ENCODE measurements at regions not wholly inside any gene's neighbourhood (a gene's known extent, or its start where the extent isn't known, plus 50 kb on each side); places are given as distances from the start of the nearest gene placed in this dataset.

GRCh38 chr5:145163876-145164275 lies 671.3 kb downstream of the PRELID2 start:
- Histone ChIP-seq H3K27ac (ENCODE audit: low read length) (no peak overlapping the region), H3K9me3 (replicated peaks; ENCODE audit: control insufficient read depth, low read depth, low read length) (no peaks in the 10 kb centered on the region), H3K27me3 (ENCODE audit: control insufficient read depth, insufficient read depth, low read length) (no peaks in the 10 kb centered on the region), H3K4me3 (ENCODE audit: low read length) (no peak overlapping the region), H3K36me3 (ENCODE audit: control insufficient read depth, insufficient read depth, low read length) (no peaks in the 10 kb centered on the region), H3K4me1 (ENCODE audit: control insufficient read depth, insufficient read depth, low read length) (no peaks in the 10 kb centered on the region)
- WGBS (ENCODE audit: insufficient coverage) = 46% methylated on average over 3 of the region's 3 CpGs
- DNase-seq = no peak

- Histone ChIP-seq H3K9me3 (replicated peaks; ENCODE audit: control insufficient read depth, low read depth, low read length) (no peaks in the 10 kb centered on the region), H3K36me3 (ENCODE audit: control insufficient read depth, insufficient read depth, low read length) (no peaks in the 10 kb centered on the region), H3K27me3 (ENCODE audit: control insufficient read depth, insufficient read depth, low read length) (no peaks in the 10 kb centered on the region), H3K27ac (ENCODE audit: low read length) (no peak overlapping the region), H3K4me1 (ENCODE audit: control insufficient read depth, insufficient read depth, low read length) (peaks cover 2% of the 10 kb centered on the region), H3K4me3 (ENCODE audit: low read length) (no peak overlapping the region)
- no peak for DNase-seq
Observed at GRCh38 chr5:145162626-145163025, 672.5 kb downstream of the PRELID2 start.

- Histone ChIP-seq H3K4me1 (ENCODE audit: control insufficient read depth, insufficient read depth, low read length) (peaks cover 2% of the 10 kb centered on the region), H3K27me3 (ENCODE audit: control insufficient read depth, insufficient read depth, low read length) (no peaks in the 10 kb centered on the region)
- WGBS (ENCODE audit: insufficient coverage) = 72% methylated on average over 3 of the region's 3 CpGs
Observed at GRCh38 chr5:145161391-145161790, 673.8 kb downstream of the PRELID2 start.

GRCh38 chr5:145160679-145161078 lies 674.5 kb downstream of the PRELID2 start:
- H3K4me1 ChIP-seq (ENCODE audit: control insufficient read depth, insufficient read depth, low read length) = peaks cover 2% of the 10 kb centered on the region
- H3K9me3 ChIP-seq (replicated peaks; ENCODE audit: control insufficient read depth, low read depth, low read length) = no peaks in the 10 kb centered on the region
- no peaks in the 10 kb centered on the region for H3K27me3 ChIP-seq (ENCODE audit: control insufficient read depth, insufficient read depth, low read length)
- no peak overlapping the region for H3K27ac ChIP-seq (ENCODE audit: low read length)
- H3K36me3 ChIP-seq (ENCODE audit: control insufficient read depth, insufficient read depth, low read length) = no peaks in the 10 kb centered on the region
- no peak for DNase-seq
- 100% methylated on average over 1 of the region's 4 CpGs for WGBS (ENCODE audit: insufficient coverage)
- H3K4me3 ChIP-seq (ENCODE audit: low read length) = no peak overlapping the region

More at GRCh38 chr5:145161391-145161790, 673.8 kb downstream of the PRELID2 start:
- Histone ChIP-seq H3K9me3 (replicated peaks; ENCODE audit: control insufficient read depth, low read depth, low read length) (no peaks in the 10 kb centered on the region), H3K36me3 (ENCODE audit: control insufficient read depth, insufficient read depth, low read length) (no peaks in the 10 kb centered on the region), H3K4me3 (ENCODE audit: low read length) (no peak overlapping the region), H3K27ac (ENCODE audit: low read length) (no peak overlapping the region)
- no peak for DNase-seq

- 25% methylated on average over 1 of the region's 4 CpGs for WGBS (ENCODE audit: insufficient coverage)
- H3K36me3 ChIP-seq (ENCODE audit: control insufficient read depth, insufficient read depth, low read length) = no peaks in the 10 kb centered on the region
- DNase-seq = peak; percentile 14
- H3K4me3 ChIP-seq (ENCODE audit: low read length) = no peak overlapping the region
- no peak overlapping the region for H3K27ac ChIP-seq (ENCODE audit: low read length)
- H3K4me1 ChIP-seq (ENCODE audit: control insufficient read depth, insufficient read depth, low read length) = peaks cover 2% of the 10 kb centered on the region
- H3K27me3 ChIP-seq (ENCODE audit: control insufficient read depth, insufficient read depth, low read length) = no peaks in the 10 kb centered on the region
- no peaks in the 10 kb centered on the region for H3K9me3 ChIP-seq (replicated peaks; ENCODE audit: control insufficient read depth, low read depth, low read length)
Observed at GRCh38 chr5:145158730-145159129, 676.4 kb downstream of the PRELID2 start.

GRCh38 chr5:145157841-145158240 lies 677.3 kb downstream of the PRELID2 start:
- Histone ChIP-seq H3K27me3 (ENCODE audit: control insufficient read depth, insufficient read depth, low read length) (no peaks in the 10 kb centered on the region), H3K9me3 (replicated peaks; ENCODE audit: control insufficient read depth, low read depth, low read length) (no peaks in the 10 kb centered on the region), H3K4me1 (ENCODE audit: control insufficient read depth, insufficient read depth, low read length) (peaks cover 2% of the 10 kb centered on the region), H3K36me3 (ENCODE audit: control insufficient read depth, insufficient read depth, low read length) (no peaks in the 10 kb centered on the region), H3K4me3 (ENCODE audit: low read length) (no peak overlapping the region), H3K27ac (ENCODE audit: low read length) (no peak overlapping the region)
- peak; percentile 40 for DNase-seq

- no peaks in the 10 kb centered on the region for H3K27me3 ChIP-seq (ENCODE audit: control insufficient read depth, insufficient read depth, low read length)
- WGBS (ENCODE audit: insufficient coverage) = no CpG with 5 or more reads among the region's 1 CpG
- DNase-seq = no peak
- H3K4me3 ChIP-seq (ENCODE audit: low read length) = no peak overlapping the region
- H3K9me3 ChIP-seq (replicated peaks; ENCODE audit: control insufficient read depth, low read depth, low read length) = no peaks in the 10 kb centered on the region
- H3K27ac ChIP-seq (ENCODE audit: low read length) = no peak overlapping the region
- H3K4me1 ChIP-seq (ENCODE audit: control insufficient read depth, insufficient read depth, low read length) = no peaks in the 10 kb centered on the region
- H3K36me3 ChIP-seq (ENCODE audit: control insufficient read depth, insufficient read depth, low read length) = no peaks in the 10 kb centered on the region
Observed at GRCh38 chr5:145141534-145141933, 693.6 kb downstream of the PRELID2 start.

- H3K4me3 ChIP-seq (ENCODE audit: low read length) = no peak overlapping the region
- no peaks in the 10 kb centered on the region for H3K9me3 ChIP-seq (replicated peaks; ENCODE audit: control insufficient read depth, low read depth, low read length)
- no peaks in the 10 kb centered on the region for H3K36me3 ChIP-seq (ENCODE audit: control insufficient read depth, insufficient read depth, low read length)
- WGBS (ENCODE audit: insufficient coverage) = 40% methylated on average over 1 of the region's 3 CpGs
- no peak for DNase-seq
- H3K27ac ChIP-seq (ENCODE audit: low read length) = no peak overlapping the region
- no peaks in the 10 kb centered on the region for H3K27me3 ChIP-seq (ENCODE audit: control insufficient read depth, insufficient read depth, low read length)
- no peaks in the 10 kb centered on the region for H3K4me1 ChIP-seq (ENCODE audit: control insufficient read depth, insufficient read depth, low read length)
Observed at GRCh38 chr5:145130996-145131395, 704.1 kb downstream of the PRELID2 start.

GRCh38 chr5:145129797-145130196 lies 705.3 kb downstream of the PRELID2 start:
- no peaks in the 10 kb centered on the region for H3K27me3 ChIP-seq (ENCODE audit: control insufficient read depth, insufficient read depth, low read length)
- H3K4me1 ChIP-seq (ENCODE audit: control insufficient read depth, insufficient read depth, low read length) = no peaks in the 10 kb centered on the region
- H3K9me3 ChIP-seq (replicated peaks; ENCODE audit: control insufficient read depth, low read depth, low read length) = no peaks in the 10 kb centered on the region
- WGBS (ENCODE audit: insufficient coverage) = no CpG with 5 or more reads among the region's 5 CpGs
- DNase-seq = no peak
- H3K27ac ChIP-seq (ENCODE audit: low read length) = no peak overlapping the region
- no peak overlapping the region for H3K4me3 ChIP-seq (ENCODE audit: low read length)
- H3K36me3 ChIP-seq (ENCODE audit: control insufficient read depth, insufficient read depth, low read length) = no peaks in the 10 kb centered on the region

GRCh38 chr5:145124806-145125205 lies 710.3 kb downstream of the PRELID2 start:
- DNase-seq = no peak
- Histone ChIP-seq H3K36me3 (ENCODE audit: control insufficient read depth, insufficient read depth, low read length) (no peaks in the 10 kb centered on the region), H3K27me3 (ENCODE audit: control insufficient read depth, insufficient read depth, low read length) (no peaks in the 10 kb centered on the region), H3K27ac (ENCODE audit: low read length) (no peak overlapping the region), H3K9me3 (replicated peaks; ENCODE audit: control insufficient read depth, low read depth, low read length) (no peaks in the 10 kb centered on the region), H3K4me1 (ENCODE audit: control insufficient read depth, insufficient read depth, low read length) (no peaks in the 10 kb centered on the region), H3K4me3 (ENCODE audit: low read length) (no peak overlapping the region)
- 67% methylated on average over 2 of the region's 3 CpGs for WGBS (ENCODE audit: insufficient coverage)

- Histone ChIP-seq H3K27ac (ENCODE audit: low read length) (no peak overlapping the region), H3K4me1 (ENCODE audit: control insufficient read depth, insufficient read depth, low read length) (no peaks in the 10 kb centered on the region), H3K9me3 (replicated peaks; ENCODE audit: control insufficient read depth, low read depth, low read length) (no peaks in the 10 kb centered on the region), H3K36me3 (ENCODE audit: control insufficient read depth, insufficient read depth, low read length) (no peaks in the 10 kb centered on the region), H3K4me3 (ENCODE audit: low read length) (no peak overlapping the region), H3K27me3 (ENCODE audit: control insufficient read depth, insufficient read depth, low read length) (no peaks in the 10 kb centered on the region)
- no CpG with 5 or more reads among the region's 2 CpGs for WGBS (ENCODE audit: insufficient coverage)
- no peak for DNase-seq
Observed at GRCh38 chr5:145118611-145119010, 716.5 kb downstream of the PRELID2 start.
